ENCODE measurements at regions not wholly inside any gene's neighbourhood (a gene's known extent, or its start where the extent isn't known, plus 50 kb on each side); places are given as distances from the start of the nearest gene placed in this dataset.

DNA sequence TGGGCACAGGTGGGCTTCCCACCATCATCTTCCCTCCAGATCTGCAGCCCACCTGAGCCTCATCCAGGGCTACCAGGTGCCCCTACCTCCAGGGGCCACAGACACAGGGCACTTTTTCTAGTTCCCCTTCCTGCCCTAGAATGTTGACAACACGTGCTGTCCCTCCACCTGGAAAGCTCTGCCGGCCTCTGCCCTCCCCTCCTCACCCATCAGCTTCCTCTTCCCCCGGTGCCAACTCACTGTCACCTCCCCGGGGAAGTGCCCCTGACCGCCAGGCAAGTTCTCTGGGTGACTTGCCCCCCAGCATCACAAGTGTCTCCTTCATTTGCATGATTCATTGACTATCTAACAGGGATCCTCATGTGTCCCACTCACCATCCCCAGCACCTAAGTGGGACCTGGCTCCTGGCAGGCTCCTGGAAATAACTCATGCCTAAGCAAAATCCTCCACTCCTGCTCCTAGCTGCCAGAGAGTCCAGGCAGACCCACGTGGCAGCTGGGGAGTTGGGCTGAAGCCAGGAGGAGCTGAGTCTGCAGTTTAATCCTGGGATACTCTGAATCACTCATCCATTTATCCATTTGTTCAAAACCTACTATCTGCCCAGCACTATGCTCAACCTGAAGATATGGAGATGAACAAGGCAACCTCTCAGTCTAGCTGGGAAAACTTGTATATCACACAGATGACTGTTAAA lies 304.4 kb downstream of the FOXL1 start:
- no peak for ATAC-seq
- TF ChIP-seq, protein P1, sequence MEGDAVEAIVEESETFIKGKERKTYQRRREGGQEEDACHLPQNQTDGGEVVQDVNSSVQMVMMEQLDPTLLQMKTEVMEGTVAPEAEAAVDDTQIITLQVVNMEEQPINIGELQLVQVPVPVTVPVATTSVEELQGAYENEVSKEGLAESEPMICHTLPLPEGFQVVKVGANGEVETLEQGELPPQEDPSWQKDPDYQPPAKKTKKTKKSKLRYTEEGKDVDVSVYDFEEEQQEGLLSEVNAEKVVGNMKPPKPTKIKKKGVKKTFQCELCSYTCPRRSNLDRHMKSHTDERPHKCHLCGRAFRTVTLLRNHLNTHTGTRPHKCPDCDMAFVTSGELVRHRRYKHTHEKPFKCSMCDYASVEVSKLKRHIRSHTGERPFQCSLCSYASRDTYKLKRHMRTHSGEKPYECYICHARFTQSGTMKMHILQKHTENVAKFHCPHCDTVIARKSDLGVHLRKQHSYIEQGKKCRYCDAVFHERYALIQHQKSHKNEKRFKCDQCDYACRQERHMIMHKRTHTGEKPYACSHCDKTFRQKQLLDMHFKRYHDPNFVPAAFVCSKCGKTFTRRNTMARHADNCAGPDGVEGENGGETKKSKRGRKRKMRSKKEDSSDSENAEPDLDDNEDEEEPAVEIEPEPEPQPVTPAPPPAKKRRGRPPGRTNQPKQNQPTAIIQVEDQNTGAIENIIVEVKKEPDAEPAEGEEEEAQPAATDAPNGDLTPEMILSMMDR (IDR thresholded peaks at IDR 0.05), result no peak

DNA sequence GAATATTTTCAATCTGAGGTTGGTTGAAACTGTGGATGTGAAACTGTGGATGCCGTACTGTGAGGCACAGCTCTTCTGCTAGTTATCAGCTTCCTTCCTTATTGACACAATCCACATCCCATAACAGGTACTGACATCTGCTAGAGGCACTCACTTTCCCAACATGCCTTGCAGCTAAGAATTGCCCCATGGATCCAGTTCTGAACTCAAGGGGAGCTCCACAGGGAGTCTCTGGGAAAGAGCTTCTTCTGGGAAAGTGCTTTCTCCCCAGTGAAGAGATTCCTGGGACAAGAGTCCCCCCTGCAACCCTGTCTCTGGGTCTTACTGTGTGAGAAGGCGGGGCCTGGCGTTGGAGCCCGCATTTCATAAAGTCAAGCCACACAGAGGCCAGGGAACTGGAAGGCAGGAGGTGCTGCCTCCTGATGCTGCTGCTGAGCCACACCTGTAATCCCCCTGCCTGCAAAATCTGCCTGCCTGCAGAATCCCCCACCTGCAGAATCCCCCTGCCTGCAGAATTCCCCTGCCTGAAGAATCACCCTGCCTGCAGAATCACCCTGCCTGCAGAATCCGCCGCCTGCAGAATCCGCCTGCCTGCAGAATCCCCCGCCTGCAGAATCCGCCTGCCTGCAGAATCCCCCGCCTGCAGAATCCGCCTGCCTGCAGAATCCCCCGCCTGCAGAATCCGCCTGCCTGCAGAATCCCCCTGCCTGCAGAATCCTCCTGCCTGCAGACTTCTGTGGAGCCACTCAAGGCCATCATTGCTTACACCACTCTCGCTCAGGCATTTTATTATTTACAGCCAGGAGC lies 305.4 kb downstream of the FOXL1 start:
- TF ChIP-seq, protein P1 (IDR thresholded peaks at IDR 0.05), result no peak
- H3K9me3 ChIP-seq, result no peaks in the 10 kb centered on the region
- no peak for ATAC-seq
- no peak for DNase-seq
- no peaks in the 10 kb centered on the region for H3K4me1 ChIP-seq (ENCODE audit: low read depth)
- H3K4me3 ChIP-seq, result no peak overlapping the region
- intact Hi-C loops (cut with DNase I, micrococcal nuclease), result no loop called here
- H3K36me3 ChIP-seq (ENCODE audit: low read depth), result no peaks in the 10 kb centered on the region

More for the DNA sequence above, 304.4 kb downstream of the FOXL1 start:
- no peaks in the 10 kb centered on the region for H3K9me3 ChIP-seq
- no peaks in the 10 kb centered on the region for H3K4me1 ChIP-seq (ENCODE audit: low read depth)
- DNase-seq, result no peak
- H3K36me3 ChIP-seq (ENCODE audit: low read depth), result no peaks in the 10 kb centered on the region
- intact Hi-C loops (cut with DNase I, micrococcal nuclease), result no loop called here
- no peak overlapping the region for H3K4me3 ChIP-seq

DNA sequence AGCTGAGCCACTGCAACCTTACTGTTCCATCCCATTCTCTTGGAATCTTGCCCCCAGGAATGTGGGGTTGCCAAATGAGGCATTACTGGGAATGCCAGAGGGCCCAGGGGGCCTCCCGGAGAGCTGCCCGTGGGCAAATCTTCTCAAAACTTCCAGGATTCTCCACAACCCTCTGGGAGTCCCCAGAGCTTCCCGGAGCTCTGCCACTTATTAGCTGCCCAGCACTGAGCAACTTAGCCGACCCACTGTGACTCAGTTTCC lies 306.0 kb downstream of the FOXL1 start:
- Histone ChIP-seq H3K9me3 (no peaks in the 10 kb centered on the region), H3K4me3 (no peak overlapping the region), H3K4me1 (ENCODE audit: low read depth) (no peaks in the 10 kb centered on the region), H3K36me3 (ENCODE audit: low read depth) (no peaks in the 10 kb centered on the region)
- TF ChIP-seq, protein P1 (IDR thresholded peaks at IDR 0.05), result no peak
- DNase-seq, result no peak
- no peak for ATAC-seq
- intact Hi-C loops (cut with DNase I, micrococcal nuclease), result no loop called here

GRCh38 chr16:86885139-86885538 lies 306.8 kb downstream of the FOXL1 start:
- H3K36me3 ChIP-seq (ENCODE audit: low read depth), result no peaks in the 10 kb centered on the region
- H3K9me3 ChIP-seq, result no peaks in the 10 kb centered on the region
- H3K4me1 ChIP-seq (ENCODE audit: low read depth), result no peaks in the 10 kb centered on the region
- intact Hi-C loops (cut with DNase I, micrococcal nuclease), result no loop called here
- no peak overlapping the region for H3K4me3 ChIP-seq
- ATAC-seq (no peak), DNase-seq (no peak)
- TF ChIP-seq, protein P1 (IDR thresholded peaks at IDR 0.05), result no peak

DNA sequence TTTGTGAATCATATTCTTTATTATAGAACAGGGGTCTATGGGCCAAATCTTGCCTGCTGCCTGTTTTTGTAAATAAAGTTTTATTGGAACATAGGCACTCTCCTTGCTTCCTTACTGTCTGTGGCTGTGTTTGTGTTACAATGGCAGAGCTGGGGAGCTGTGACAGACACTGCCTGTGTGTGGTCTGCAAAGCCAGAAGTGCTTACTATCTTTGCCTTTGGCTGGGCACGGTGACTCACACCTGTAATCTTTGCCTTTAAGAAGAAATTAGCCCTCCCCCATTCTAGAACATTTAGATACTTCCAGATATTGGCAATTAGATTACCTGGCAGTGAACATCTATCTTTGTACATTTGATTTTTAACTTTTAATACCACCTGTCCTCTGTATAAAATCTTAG lies 308.3 kb downstream of the FOXL1 start:
- no peak for DNase-seq
- no peak for ATAC-seq
- TF ChIP-seq, protein P1 (IDR thresholded peaks at IDR 0.05), result no peak
- no peaks in the 10 kb centered on the region for H3K4me1 ChIP-seq (ENCODE audit: low read depth)
- H3K36me3 ChIP-seq (ENCODE audit: low read depth), result no peaks in the 10 kb centered on the region
- no peak overlapping the region for H3K4me3 ChIP-seq
- intact Hi-C loops (cut with DNase I, micrococcal nuclease), result no loop called here
- no peaks in the 10 kb centered on the region for H3K9me3 ChIP-seq

All from mucosa of descending colon (tissue), 3 donors.